Forelimb muscle (tissue), 1 donor: ENCODE measurements at regions not wholly inside any gene's neighbourhood (a gene's known extent, or its start where the extent isn't known, plus 50 kb on each side); places are given as distances from the start of the nearest gene placed in this dataset.

ENCODE experiments used
- DNase-seq: peaks from one replicate; pipeline ENCODE4 v3.0.0-alpha.2; 2013; ENCODE audit warnings: low read depth

DNA sequence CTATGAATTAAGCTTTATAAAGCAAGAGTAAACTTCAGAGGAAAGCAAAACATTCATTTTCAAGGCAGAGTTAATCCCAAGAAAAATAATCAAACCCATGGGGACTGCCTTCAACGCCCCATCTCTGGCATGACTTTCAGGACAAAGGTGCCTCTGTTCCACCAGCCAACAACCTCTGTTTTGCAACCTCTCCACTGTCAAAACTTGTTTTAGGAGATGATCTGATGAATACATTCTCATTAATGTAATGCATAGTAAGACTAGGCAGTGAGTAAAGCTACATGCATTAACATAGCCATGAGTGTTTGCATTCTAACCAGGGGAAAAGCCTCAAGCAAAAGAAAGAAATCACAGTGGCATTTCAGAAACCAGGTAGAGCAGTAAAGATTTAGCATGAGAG lies 357.0 kb downstream of the FBXO15 start:
- DNase-seq: no peak

DNA sequence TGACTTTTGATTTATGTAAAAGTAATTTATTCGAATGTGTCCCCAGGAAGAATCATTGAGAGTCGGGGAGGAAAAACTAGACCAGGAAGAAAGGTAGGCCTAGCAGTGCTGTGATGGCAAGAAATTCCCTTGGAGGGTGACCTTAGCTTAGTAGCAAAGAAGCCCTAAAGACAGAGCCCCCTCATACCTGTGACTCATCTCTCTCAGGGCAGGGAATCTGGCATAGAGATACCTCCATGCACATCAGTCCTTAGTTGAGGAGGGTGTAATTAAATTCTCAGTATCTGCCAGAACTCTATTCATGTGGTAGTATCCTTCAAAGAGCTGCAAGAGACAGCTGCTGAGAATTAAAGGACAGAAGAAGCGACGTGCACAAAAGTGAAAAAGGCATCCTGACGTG lies 360.3 kb downstream of the FBXO15 start:
- no peak for DNase-seq

DNA sequence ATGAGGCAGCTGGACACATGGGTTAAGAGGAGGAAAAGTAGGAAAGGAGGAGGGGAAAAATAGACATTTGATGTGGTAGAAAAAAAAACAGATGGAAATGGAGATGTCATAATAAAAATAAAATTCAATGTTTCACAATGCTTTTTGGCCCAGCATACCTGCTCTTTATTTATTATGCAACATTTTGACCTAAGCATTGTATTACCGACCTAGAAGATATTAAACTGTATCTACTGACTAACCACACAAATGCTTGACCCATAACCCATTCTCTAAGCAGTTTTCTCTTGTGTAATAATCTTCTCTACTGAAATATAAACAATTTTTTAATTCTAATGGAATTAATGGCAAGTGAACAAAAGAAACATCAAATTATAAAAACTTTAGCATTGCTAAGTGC lies 362.3 kb downstream of the FBXO15 start:
- no peak for DNase-seq

DNA sequence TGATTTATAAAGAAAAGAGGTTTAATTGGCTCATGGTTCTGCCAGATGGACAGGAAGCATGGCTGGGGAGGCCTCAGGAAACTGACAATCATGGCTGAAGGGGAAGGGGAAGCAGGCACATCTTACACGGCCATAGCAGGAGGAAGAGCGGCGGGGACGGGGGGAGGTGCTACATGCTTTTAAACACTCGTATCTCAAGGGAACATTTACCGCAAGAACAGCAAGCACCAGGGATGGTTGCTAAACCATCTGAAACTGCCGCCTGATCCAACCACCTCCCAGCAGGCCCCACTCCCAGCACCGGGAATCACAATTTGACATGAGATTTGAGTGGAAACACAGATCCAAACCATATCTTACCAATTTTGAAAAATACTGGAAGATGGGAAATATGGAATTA lies 362.8 kb downstream of the FBXO15 start:
- no peak for DNase-seq

DNA sequence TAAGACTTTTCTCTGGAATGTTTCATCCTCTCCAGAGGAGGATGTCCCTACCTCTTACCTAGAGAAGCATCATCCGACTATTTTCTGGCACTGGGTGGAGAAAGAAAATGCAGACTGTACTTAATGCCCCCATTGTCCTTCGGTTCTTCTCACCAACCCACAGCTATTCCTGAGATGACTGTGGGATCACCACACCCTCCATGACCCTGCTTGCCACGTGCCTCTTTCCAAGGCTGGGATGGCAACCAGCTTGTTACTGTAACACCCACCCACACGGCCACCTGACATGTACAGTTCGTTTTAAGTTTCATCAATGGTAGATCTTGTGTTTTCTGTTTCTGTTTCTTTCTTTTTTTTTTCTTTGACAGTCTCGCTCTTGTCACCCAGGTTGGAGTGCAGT lies 365.2 kb downstream of the FBXO15 start:
- DNase-seq: no peak

DNA sequence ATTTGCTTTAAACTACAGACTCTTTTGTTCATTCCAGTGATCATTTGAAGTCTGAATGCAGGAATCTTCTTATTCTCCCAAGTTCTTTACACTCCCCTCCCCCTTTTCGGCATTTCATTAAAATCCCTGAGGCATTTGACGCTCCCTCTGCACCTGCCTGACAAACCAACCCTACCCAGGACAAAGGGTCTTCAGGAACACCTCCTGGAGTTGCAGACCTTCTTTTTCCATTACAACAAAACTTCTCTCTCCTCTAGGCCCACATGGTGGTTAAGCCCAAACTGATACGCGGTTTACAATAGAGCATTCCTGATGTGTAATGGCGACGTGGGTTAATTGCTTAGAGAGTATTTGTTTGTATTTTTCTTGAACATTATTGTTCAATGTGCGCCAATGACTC lies 367.4 kb downstream of the FBXO15 start:
- no peak for DNase-seq

DNA sequence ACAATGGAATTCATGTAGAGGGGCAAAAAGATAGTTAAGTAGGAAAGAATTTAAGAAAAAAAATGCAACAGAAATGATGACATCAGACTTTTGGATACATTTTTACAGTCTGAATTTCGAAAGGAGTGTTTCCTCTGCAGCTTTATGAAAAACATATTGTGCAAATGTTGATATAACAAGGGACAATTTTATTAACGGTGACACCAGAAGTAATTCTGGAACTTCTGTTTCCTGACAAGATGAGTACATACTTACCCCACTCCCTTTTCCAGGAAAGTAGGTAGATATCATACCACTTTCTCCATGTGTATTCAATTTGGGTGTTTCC lies 369.6 kb downstream of the FBXO15 start:
- no peak for DNase-seq

DNA sequence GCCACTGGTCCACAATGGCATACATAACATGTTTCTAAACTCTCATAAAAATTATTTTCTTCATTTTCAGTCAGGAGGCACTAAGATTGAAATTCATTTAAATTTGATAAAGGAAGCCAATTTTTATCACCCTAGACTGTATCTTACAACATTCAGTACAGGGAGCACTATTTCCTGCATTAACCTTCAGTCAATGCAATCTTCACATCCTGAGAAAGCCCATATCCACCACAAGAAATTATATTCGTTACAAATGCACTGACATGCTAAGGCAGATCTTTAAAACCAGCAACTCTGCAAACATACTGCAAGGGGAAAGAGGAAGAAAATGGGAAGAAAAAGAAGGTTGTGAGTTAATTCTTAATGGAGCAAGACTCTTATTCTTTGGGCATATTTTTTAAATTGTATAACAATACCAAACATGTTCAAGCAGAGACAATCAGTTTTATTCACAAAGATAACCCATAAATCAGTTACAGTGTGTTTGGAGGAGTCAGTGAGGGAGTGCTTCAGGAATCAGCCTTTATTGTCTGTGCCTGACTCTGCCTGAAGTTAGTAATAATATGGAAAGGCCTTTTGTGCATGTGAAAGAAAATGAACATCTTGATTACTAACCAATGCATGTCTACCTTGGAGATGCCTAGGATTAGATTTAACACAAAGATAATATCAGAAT lies 370.1 kb downstream of the FBXO15 start:
- no peak for DNase-seq

DNA sequence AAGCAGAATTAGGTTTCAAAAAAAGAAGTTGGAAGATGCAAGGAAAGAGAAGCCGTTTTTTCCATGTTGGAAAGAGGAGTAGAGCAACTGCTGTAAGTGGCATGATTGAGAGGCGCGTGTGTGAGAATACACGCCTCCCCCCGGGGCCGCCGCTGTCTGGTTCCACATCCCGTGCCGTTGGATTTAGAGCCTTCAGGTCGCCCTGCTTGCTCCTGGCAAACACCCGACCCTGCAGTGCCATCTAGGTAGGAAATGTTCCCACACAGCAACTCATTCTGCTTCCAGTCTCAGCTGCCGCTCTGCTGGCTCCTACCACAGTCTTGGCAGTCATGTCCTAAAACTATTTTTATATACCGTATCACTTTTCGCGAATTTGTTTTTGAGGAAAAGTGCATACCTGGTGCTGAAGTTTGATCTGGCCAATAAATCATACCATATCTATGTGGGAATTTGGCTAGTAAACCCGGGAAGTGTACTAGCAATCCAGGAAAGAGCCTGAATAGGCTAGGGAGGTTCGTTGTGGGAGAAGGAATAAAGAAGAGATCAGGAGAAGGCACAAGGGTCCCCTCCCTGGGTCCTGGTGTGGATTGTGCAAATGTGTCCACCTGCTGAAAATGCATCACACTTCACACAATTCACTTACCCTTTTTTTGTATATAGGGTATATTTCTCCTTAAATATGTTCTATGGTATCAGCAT lies 372.7 kb downstream of the FBXO15 start:
- DNase-seq: no peak

DNA sequence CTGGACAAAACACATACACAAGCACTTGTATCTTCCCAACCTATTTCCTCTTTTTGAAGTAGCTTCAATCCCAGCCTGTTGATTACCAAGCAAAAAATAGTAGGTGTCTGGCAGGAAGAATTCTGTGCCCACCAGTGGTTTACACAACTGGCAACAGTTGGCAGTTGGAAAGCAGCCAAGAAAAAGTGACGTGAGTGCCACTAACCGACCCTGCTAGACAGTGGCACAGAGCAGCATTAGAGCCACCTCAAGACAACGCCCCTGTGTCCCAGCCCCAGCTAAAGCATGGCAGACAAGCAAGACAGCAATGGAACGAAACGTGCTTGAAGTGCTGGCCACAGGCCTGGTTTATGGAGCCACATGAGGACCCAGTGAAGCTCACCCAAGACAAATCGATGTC lies 379.6 kb downstream of the FBXO15 start:
- no peak for DNase-seq

DNA sequence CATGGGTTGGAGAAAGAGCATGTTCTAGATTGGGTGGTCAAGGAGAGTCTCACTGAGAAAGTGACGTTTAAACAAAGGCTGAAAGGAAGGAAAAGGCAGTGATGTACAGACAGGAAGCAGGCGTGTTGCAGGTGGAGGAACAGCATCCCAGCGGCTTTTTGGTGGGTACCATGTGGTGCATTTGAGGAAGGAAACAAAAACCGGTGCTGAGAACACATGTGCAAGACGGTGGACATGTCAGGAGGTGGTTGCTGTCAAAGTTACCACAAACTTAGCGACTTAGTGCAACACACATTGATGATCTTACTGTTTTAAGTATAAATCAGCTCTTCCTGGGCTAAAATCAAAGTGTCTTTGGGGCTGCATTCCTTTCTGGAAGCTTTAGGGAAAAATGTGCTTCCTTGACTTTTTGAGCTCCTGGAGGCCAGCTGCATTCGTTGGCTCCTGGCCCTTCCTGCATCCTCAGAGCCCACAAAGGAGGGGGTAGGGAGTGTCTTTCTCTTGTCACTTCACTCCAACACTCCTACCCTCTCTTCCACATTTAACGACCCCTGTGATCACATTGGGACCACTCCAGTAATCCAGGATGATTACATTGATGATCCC lies 380.6 kb downstream of the FBXO15 start:
- DNase-seq: no peak

DNA sequence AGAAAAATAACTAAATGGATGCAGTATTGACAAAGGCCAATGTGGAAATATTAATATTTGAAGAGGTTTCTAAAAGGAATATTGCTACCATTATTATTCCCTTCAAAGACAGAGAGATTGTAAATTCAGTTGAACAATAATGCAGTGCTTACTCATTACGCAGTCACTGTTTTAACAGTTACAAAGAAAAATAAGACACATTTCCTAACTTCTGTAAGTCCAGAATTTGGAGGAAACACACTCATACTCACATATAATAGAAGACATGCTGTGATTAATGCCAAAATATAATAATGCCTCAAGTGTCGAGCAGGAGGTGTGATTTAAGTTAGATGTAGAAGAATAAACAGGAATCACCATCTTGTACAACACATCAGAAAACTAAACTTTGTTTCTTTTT lies 389.2 kb downstream of the FBXO15 start:
- DNase-seq: no peak

DNA sequence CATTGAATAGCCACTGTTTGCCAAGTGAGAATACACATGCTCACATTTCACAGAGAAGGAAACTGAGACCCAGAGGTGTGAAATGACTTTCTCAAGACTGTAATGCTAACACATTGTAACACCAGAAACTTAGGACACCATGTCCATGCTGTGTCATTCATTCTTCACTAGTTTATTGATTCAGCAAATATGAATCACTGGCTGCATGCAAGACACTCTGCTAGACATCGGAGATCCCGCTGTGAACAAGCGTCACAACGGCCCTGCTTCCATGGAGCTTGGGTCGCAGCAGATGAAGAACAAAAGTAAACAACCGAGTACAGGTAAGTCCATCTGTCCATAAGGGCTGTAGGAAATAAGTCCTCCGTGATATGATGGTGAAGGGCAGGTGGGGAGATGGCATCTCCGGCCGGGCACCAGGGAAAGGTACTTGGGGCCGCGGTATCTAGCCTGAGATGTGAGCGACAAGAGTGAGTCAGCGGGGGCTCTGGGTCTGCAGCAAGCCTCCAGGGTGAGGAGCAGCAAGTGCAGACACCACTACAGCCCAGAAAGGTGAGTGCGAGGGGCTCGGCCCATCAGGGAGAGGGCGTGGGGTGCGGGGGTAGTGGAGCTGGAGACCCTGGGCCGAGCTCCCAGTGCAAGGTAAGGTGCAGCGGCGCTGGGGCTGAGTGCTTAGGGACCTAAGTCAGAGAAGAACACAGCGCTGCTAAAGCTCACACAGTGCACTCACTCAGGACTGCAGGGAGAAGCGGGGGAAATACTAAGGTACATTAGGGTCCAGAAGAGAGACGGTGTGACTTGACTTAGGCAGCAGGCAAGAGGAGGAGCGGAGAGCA lies 391.2 kb downstream of the FBXO15 start:
- no peak for DNase-seq

DNA sequence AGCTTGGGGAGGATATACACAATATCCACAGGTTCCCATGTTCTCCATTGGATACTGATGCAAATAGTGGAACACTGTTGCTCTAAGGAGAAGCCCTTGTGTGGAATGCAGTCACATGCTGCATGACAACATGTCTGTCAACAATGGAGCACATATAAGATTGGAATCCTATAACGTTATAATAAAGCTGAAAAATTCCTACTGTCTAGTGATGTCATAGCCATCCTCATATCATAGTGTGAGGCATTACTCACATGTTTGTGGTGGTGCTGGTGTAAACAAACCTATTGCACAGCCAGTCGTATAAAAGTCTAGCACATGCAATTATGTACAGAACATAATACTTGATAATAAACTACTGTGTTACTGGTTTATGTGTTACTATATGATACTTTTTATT lies 394.7 kb downstream of the FBXO15 start:
- no peak for DNase-seq

DNA sequence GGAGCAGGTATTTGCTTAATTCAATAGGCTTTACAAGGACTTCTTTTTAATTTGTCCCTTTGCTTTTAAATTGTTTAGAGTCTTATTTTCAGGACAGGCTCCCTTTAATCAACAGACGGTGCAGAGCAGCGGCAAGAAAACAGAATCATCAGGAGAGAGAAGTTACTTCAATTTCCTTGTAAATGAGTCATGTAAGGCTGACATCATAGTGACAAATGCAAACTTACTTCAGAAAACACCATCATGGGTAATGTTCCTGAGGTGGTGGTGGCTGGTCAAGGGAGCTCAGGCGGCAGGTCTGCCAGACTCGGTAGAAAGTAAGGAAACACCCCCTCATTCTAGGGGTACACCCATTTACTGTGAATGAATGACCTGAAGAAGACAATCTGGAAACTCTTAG lies 395.1 kb downstream of the FBXO15 start:
- DNase-seq: no peak

DNA sequence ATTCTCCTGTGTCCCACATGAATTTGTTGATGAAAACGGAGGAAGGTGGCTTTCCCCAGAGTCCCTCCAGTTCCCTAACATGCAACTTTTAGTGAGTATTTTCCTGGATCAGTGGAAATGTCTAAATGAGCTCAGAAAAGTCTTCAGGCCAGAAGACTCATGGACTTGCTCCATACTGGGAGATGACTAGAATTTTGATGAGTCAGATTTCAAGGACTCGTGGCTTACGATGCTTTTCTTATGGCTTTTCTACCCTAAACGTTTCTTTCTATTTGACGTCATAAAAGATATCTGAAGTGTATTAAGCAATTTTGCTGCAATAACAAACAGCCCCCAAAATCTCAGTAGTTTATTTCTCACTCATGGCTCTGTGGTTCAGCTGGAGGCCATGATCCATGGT lies 397.6 kb downstream of the FBXO15 start:
- no peak for DNase-seq

DNA sequence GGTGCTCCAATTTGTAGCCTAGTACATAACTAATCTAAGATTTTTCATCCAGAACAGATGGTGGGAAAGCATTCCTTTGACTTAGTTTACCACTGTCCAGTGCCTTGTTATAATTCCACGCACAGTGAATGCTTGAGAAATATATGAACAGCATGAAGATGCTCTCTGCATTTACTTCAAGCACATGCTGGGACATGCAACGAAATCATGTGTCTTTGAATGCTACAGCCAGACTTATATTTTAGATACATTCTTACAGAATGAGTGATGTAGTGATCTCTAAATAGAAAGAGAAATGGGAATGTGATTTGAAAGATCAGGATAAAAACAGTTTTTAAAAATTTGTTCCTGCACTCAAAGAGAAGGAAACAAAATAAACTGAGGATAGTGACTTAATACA lies 398.3 kb downstream of the FBXO15 start:
- DNase-seq: no peak

DNA sequence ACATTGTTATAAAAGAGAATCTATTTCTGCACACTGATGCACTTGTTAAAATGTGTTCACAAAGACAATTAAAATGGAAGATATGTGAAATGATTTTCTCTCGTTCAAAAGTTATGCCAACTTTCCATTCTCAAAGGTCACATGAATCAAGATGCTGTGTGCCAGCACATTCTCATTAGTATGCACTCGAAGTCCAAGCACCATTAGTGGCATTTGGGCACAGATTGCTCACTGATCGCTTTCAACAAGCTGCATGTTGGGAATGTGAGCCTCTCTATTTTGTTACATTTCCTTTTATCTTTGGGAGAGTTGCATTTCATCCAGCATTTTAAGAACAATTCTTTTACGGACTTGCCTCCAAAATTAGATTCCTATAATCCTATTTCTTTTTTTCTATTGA lies 398.9 kb downstream of the FBXO15 start:
- DNase-seq: no peak

DNA sequence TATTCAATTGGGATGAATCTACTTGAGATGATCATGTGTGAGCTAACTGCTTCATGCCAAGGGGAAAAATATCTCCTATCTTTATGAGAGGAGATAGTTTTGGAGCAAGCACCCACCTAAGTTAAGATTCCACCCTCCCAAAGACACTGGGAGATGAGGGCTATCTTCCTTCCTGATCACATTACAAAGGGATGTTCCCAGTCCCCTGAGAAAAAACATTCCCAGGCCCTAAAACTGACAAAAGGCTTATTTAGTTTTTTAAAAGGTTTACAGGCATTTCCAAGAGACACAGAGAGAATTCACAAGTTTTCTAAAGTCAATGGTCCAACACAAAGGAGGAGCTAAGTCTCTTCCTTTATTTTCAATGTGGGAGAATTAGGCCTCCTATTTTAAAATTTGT lies 401.5 kb downstream of the FBXO15 start:
- DNase-seq: no peak

DNA sequence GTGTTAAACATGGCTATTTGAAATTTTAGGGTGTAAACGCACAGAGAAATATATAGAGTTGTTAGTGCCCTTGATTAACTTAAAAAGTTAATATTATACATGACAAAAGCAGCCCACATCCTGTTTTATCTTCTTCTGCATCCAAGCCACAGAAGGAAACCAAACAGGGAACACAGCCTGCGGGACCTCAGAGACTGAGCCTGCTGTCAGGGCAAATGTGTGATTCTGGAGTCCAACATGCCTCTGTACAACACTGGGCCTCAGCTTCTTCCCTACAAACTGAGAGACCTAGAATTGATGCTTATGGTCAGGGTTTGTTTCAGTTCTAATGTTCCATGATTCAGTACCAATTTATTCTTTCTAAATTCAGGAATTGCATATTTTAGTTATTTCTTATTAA lies 404.7 kb downstream of the FBXO15 start:
- DNase-seq: no peak

DNA sequence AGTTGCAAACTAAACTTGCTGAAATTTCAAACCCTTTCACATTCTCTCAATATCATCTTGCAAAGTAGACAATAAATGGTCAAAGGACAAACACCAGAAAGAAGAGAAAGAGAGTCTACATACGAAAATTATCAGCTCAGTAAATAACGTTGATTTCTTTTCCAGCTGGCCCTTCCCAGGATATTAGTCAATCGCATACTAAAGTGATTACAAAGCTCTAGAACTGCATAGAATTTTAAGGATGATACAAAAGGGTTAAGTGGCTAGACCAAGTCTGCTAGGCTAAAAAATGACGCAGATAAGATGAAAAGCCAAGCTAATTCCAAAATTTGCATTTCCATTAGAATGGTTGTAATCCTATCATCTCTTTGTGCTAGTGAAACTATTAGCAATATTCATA lies 405.7 kb downstream of the FBXO15 start:
- no peak for DNase-seq

DNA sequence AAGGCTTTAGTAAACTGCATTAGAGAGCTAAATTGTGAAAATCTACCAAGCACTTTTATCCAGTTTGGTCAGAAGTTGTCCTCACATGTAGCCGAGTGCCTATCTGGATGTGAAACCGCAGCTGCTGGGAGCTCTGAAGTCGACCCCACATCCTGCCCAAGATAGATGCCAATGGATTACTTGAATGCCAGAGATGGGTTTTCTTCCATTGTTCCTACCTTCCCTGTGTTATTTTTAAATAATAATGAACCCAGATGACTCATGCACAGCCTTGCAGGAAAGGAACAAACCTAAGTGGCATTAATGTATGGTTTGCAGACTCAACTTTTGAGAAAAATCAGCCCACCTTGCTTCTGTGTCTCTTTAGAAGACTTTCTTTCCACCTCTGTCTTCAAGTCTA lies 408.5 kb downstream of the FBXO15 start:
- DNase-seq: no peak

DNA sequence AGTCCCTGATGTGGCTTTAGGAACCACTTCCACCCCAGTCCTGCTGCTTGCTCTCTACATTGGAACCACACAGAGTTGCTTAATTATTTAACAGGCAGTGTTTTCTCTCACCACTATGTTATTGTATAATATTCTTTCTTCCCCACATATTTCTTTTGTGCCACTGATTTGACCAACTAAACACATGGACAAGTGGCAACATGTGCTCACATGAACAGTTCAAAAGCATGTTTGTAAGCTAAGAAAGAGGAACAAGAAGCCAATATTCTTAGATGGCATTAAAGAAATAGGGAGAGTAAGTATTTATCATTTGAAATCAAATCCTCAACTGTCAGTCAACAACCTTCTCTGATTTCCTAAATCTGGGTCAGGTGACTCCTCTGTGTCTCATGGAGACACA lies 409.6 kb downstream of the FBXO15 start:
- no peak for DNase-seq
